Aorta (tissue), 5 donors: ENCODE measurements at regions not wholly inside any gene's neighbourhood (a gene's known extent, or its start where the extent isn't known, plus 50 kb on each side); places are given as distances from the start of the nearest gene placed in this dataset.

Experiments
- ATAC-seq: fragments of 200-7000 bp; cut with Tn5 transposase; one replicate; pipeline ENCODE4 v1.9.1; 2022; ENCODE audit warnings: moderate library complexity; ENCODE audit not compliant: low FRiP score
- DNase-seq, 2 donors: peaks; one replicate each; pipeline ENCODE4 v3.0.0-alpha.2; 2020
- H3K27ac ChIP-seq, 2 donors: one replicate each; pipeline ENCODE4 v1.5.1; 2013; ENCODE audit warnings: low read length in 2 of 2, mild to moderate bottlenecking in 2 of 2, moderate library complexity in 2 of 2, control low read depth in 1 of 2, inconsistent platforms in 1 of 2, low read depth in 1 of 2
- H3K27me3 ChIP-seq, 2 donors: one replicate each; pipeline ENCODE4 v1.6.1; 2013; ENCODE audit warnings: control low read depth in 1 of 2, low read length in 1 of 2, mild to moderate bottlenecking in 1 of 2, moderate library complexity in 1 of 2; ENCODE audit not compliant: insufficient read depth in 2 of 2, control insufficient read depth in 1 of 2
- H3K36me3 ChIP-seq, 2 donors: one replicate each; pipeline ENCODE4 v1.6.1; 2013; ENCODE audit warnings: control low read depth in 1 of 2, low read length in 1 of 2, mild to moderate bottlenecking in 1 of 2; ENCODE audit not compliant: insufficient read depth in 2 of 2, control insufficient read depth in 1 of 2
- H3K4me1 ChIP-seq, 2 donors: one replicate each; pipeline ENCODE4 v1.6.1; 2013; ENCODE audit warnings: low read length in 2 of 2, control low read depth in 1 of 2, mild to moderate bottlenecking in 1 of 2, moderate library complexity in 1 of 2; ENCODE audit not compliant: insufficient read depth in 2 of 2, control insufficient read depth in 1 of 2
- H3K4me3 ChIP-seq, 2 donors: one replicate each; pipeline ENCODE4 v1.5.1; 2013; ENCODE audit warnings: low read length in 2 of 2, control low read depth in 1 of 2, mild to moderate bottlenecking in 1 of 2
- H3K9me3 ChIP-seq: one replicate; pipeline ENCODE4 v1.6.1; 2013; ENCODE audit warnings: mild to moderate bottlenecking, low read length; ENCODE audit not compliant: control insufficient read depth
- WGBS, 2 donors: extraction: QIAGEN DNeasy Blood & Tissue Kit; methylation state at CpG; one replicate each; pipeline ENCODE4 v1.1.7; 2013; 5-methylcytosine and 5-hydroxymethylcytosine counted together
- intact Hi-C, 2 donors: fragments of 100-400 bp; cut with DNase I; formaldehyde crosslinking; loops; one replicate each; pipeline versions ENCODE4 v1.14.2 to v1.15.0; 2022
- donor health status: healthy with polysubstance abuse.
- donor health status: Bipolar disorder and iron deficiency.
- donor health status: DM: no; HTN: no; CAD: no.
- donor health status: DM: no; HTN: no; CAD: no.
- donor health status: DM: yes; HTN: yes; CAD: no.

DNA sequence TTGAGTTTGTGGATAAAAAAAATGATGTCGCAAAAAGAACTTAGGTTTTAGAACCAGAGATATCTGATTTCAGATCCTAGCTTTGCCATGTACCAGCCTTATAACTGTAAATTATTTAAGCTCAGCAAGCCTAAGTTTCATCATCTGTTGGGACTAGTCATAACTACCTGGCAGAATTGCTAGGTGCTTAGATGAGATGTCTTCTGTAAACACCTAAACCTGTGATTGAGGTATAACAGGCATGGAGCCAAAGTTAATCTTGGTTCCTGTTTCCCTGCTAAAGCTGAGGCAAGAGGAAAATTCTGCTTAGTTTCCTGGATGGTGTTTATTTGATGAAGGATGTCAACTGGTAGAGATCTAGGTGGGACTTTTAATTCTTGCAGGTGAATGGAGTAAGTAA is 331.3 kb upstream of the RBMS3 start:
- no peaks in the 10 kb centered on the region for H3K27me3 ChIP-seq
- H3K27ac ChIP-seq, result no peak overlapping the region
- no peak for ATAC-seq
- no peaks in the 10 kb centered on the region for H3K36me3 ChIP-seq
- H3K4me3 ChIP-seq, result no peak overlapping the region
- peaks cover 0 to 3% of the 10 kb centered on the region in 2 donors for H3K4me1 ChIP-seq
- intact Hi-C loops, result no loop called here
- WGBS, 2 donors, result 99 to 100% methylated on average over 1 of the region's 1 CpG
- no peak for DNase-seq
- no peaks in the 10 kb centered on the region for H3K9me3 ChIP-seq

DNA sequence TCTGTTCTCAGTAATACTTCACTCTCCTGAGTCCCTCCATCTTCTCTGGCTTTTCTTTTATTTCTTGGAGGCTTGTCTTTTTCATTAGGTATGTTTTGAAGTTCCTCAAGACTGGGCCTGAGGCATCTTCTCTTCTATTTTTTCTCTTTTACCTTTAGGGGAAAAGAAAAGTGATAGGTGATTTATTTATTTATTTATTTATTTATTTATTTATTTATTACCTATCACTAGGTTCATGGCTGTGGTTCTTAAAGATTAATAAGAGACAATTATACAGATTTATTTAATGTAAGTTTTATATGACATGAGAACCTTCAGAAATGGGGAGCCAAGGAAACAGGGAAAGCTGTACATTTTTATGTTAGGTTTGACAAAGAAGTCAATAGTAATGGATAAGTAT is 330.3 kb upstream of the RBMS3 start:
- H3K27ac ChIP-seq, result no peak overlapping the region

GRCh38 chr3:28951772-28952556 is 328.9 kb upstream of the RBMS3 start:
- Histone ChIP-seq H3K4me1 (peaks cover 0 to 3% of the 10 kb centered on the region in 2 donors), H3K9me3 (no peaks in the 10 kb centered on the region), H3K36me3 (no peaks in the 10 kb centered on the region), H3K4me3 (no peak overlapping the region), H3K27me3 (no peaks in the 10 kb centered on the region), H3K27ac (no peak overlapping the region)
- whole genome bisulfite sequencing, 2 donors, result 63% methylated on average over 4 of the region's 4 CpGs
- ATAC-seq (no peak), DNase-seq (no peak)
- intact Hi-C loops, result no loop called here

More for the DNA sequence above, 330.3 kb upstream of the RBMS3 start:
- H3K9me3 ChIP-seq, result no peaks in the 10 kb centered on the region
- H3K4me3 ChIP-seq, result no peak overlapping the region
- ATAC-seq (no peak), DNase-seq (no peak)
- intact Hi-C loops, result no loop called here
- peaks cover 0 to 3% of the 10 kb centered on the region in 2 donors for H3K4me1 ChIP-seq
- H3K27me3 ChIP-seq, result no peaks in the 10 kb centered on the region
- no peaks in the 10 kb centered on the region for H3K36me3 ChIP-seq

- intact Hi-C loops, result no loop called here
- ATAC-seq (no peak), DNase-seq (no peak)
- Histone ChIP-seq H3K36me3 (no peaks in the 10 kb centered on the region), H3K9me3 (no peaks in the 10 kb centered on the region), H3K27me3 (no peaks in the 10 kb centered on the region), H3K4me1 (no peaks in the 10 kb centered on the region), H3K27ac (no peak overlapping the region), H3K4me3 (no peak overlapping the region)
- 92 to 95% methylated on average over 3 of the region's 3 CpGs for WGBS, 2 donors
Observed at GRCh38 chr3:28958656-28959055, 322.2 kb upstream of the RBMS3 start.

DNA sequence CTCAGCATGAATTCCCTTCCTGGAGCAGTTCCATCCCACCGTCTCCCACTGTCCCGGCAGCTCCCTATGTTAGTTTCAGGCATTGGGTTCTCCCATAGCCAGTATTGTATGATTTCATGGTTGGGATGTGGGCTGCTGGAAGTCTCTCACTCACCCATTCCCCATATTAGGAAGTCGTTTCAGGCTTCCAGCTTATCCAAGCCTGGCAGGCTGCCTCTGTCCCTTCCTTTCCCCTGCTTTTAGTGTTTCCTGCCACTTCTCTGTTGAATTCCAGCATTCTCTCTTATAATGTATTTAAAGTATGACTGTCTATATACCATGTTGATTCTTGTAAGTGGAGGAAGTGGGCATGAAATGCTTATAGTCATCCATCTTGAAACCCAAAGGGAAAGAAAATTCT is 309.7 kb upstream of the RBMS3 start:
- DNase-seq, result peak; percentile 50 to 75
- ATAC-seq, result no peak
- Histone ChIP-seq H3K36me3 (no peaks in the 10 kb centered on the region), H3K27ac (no peak overlapping the region), H3K9me3 (peaks cover 3% of the 10 kb centered on the region), H3K4me3 (no peak overlapping the region), H3K27me3 (no peaks in the 10 kb centered on the region), H3K4me1 (no peaks in the 10 kb centered on the region)
- intact Hi-C loops, result no loop called here
- WGBS, 2 donors, result 4 to 12% methylated on average over 3 of the region's 3 CpGs

GRCh38 chr3:28972921-28973320 is 307.9 kb upstream of the RBMS3 start:
- DNase-seq (no peak), ATAC-seq (no peak)
- no peaks in the 10 kb centered on the region for H3K36me3 ChIP-seq
- H3K27me3 ChIP-seq, result no peaks in the 10 kb centered on the region
- 46 to 71% methylated on average over 3 of the region's 3 CpGs for WGBS, 2 donors
- H3K9me3 ChIP-seq, result peaks cover 3% of the 10 kb centered on the region
- H3K4me1 ChIP-seq, result no peaks in the 10 kb centered on the region
- no peak overlapping the region for H3K4me3 ChIP-seq
- intact Hi-C loops, result no loop called here
- H3K27ac ChIP-seq, result no peak overlapping the region

DNA sequence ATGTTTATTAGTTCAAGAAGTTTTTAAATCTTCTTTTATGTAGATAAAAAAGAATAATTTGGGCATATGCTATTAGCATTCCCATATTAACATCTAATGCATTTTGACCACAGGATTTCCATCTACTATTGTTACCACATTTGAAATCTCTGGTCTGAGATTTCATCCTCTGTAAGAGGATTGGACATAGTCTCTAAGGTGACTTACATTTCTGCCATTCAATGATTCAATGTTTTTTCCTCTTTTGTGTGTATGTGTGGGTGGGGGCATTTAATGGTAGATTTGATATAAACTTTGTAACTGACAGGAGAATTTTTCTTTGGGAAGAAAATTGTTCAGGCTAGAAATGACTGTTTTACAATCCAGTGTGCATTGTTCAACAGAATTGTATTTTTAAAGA is 307.3 kb upstream of the RBMS3 start:
- Histone ChIP-seq H3K9me3 (peaks cover 3% of the 10 kb centered on the region), H3K36me3 (no peaks in the 10 kb centered on the region), H3K4me3 (no peak overlapping the region), H3K27ac (no peak overlapping the region), H3K27me3 (no peaks in the 10 kb centered on the region), H3K4me1 (no peaks in the 10 kb centered on the region)
- intact Hi-C loops, result no loop called here
- DNase-seq (no peak), ATAC-seq (no peak)

- Histone ChIP-seq H3K27ac (no peak overlapping the region), H3K9me3 (no peaks in the 10 kb centered on the region), H3K27me3 (no peaks in the 10 kb centered on the region), H3K4me1 (no peaks in the 10 kb centered on the region), H3K4me3 (no peak overlapping the region), H3K36me3 (no peaks in the 10 kb centered on the region)
- ATAC-seq (no peak), DNase-seq (no peak)
- intact Hi-C loops, result no loop called here
- 65 to 67% methylated on average over 3 of the region's 3 CpGs for WGBS, 2 donors
Observed at GRCh38 chr3:28978092-28978491, 302.8 kb upstream of the RBMS3 start.

DNA sequence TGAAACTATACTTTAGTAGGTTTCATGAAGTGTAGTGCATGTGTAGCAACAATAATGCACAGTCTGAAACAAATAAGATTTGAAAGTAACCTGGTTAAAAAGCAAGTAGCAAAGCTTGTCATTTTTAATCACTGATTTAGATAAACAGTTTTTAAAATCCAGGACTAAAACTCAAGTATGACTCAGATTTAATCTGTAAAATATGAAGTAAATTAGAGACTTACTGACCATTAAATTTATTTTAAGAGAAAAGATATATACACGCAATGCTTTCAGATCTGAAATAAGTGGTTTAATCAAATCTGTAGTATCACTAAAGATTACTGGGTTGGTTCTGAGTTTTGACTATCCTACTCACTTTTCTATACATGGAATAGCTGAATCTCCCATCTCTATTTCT is 300.7 kb upstream of the RBMS3 start:
- DNase-seq (no peak), ATAC-seq (no peak)
- H3K27me3 ChIP-seq, result no peaks in the 10 kb centered on the region
- H3K9me3 ChIP-seq, result no peaks in the 10 kb centered on the region
- WGBS, 2 donors, result 91 to 95% methylated on average over 1 of the region's 1 CpG
- no peak overlapping the region for H3K27ac ChIP-seq
- no peaks in the 10 kb centered on the region for H3K4me1 ChIP-seq
- intact Hi-C loops, result no loop called here
- no peak overlapping the region for H3K4me3 ChIP-seq
- no peaks in the 10 kb centered on the region for H3K36me3 ChIP-seq
